H9 (cell line): ENCODE measurements at regions not wholly inside any gene's neighbourhood (a gene's known extent, or its start where the extent isn't known, plus 50 kb on each side); places are given as distances from the start of the nearest gene placed in this dataset.

Experiments
- DNase-seq: peaks from one replicate; pipeline ENCODE4 v3.0.0-alpha.2; 2017
- H2AFZ ChIP-seq: one replicate; pipeline ENCODE4 v1.6.1; 2013; ENCODE audit warnings: mild to moderate bottlenecking, low read length, control low read depth, moderate library complexity
- H2AK5ac ChIP-seq: 2 replicates; pipeline ENCODE4 v1.6.1; 2013; ENCODE audit warnings: low read length, control low read depth, mixed read lengths; ENCODE audit not compliant: insufficient read length
- H2BK120ac ChIP-seq: one replicate; pipeline ENCODE4 v1.6.1; 2013; ENCODE audit warnings: low read depth, mild to moderate bottlenecking, low read length, control low read depth, inconsistent platforms; ENCODE audit not compliant: poor library complexity, severe bottlenecking
- H2BK12ac ChIP-seq: 2 replicates; pipeline ENCODE4 v1.6.1; 2013; ENCODE audit warnings: low read length, control low read depth, mixed read lengths, low read depth; ENCODE audit not compliant: insufficient read length
- H2BK15ac ChIP-seq: 2 replicates; pipeline ENCODE4 v1.6.1; 2013; ENCODE audit warnings: low read depth, low read length, control low read depth
- H2BK20ac ChIP-seq: one replicate; pipeline ENCODE4 v1.6.1; 2013; ENCODE audit warnings: low read depth, mild to moderate bottlenecking, low read length, control low read depth, inconsistent platforms; ENCODE audit not compliant: poor library complexity, severe bottlenecking
- H2BK5ac ChIP-seq: 2 replicates; pipeline ENCODE4 v1.6.1; 2013; ENCODE audit warnings: low read length, control low read depth, mixed read lengths; ENCODE audit not compliant: insufficient read length
- H3K14ac ChIP-seq: 2 replicates; pipeline ENCODE4 v1.6.1; 2013; ENCODE audit warnings: low read length, control low read depth; ENCODE audit not compliant: insufficient read depth
- H3K18ac ChIP-seq: 2 replicates; pipeline ENCODE4 v1.6.1; 2013; ENCODE audit warnings: low read depth, mild to moderate bottlenecking, mixed read lengths, low read length, control low read depth; ENCODE audit not compliant: insufficient read length
- H3K23ac ChIP-seq: 2 replicates; pipeline ENCODE4 v1.6.1; 2013; ENCODE audit warnings: low read length, control low read depth, mixed read lengths, low read depth; ENCODE audit not compliant: insufficient read length
- H3K23me2 ChIP-seq: 2 replicates; pipeline ENCODE4 v1.6.1; 2013; ENCODE audit warnings: low read depth, mild to moderate bottlenecking, mixed read lengths, low read length, control low read depth; ENCODE audit not compliant: insufficient read length, poor library complexity, severe bottlenecking
- H3K27ac ChIP-seq: 2 replicates; pipeline ENCODE4 v1.5.1; 2013; ENCODE audit warnings: low read length, control low read depth, mixed read lengths, low read depth; ENCODE audit not compliant: insufficient read length
- H3K27me3 ChIP-seq: 2 replicates; pipeline ENCODE4 v1.6.1; 2013; ENCODE audit warnings: low read length, control low read depth, inconsistent platforms; ENCODE audit not compliant: insufficient read depth
- H3K4ac ChIP-seq: 2 replicates; pipeline ENCODE4 v1.6.1; 2013; ENCODE audit warnings: low read depth, mild to moderate bottlenecking, control low read depth, inconsistent platforms, low read length, moderate library complexity
- H3K4me1 ChIP-seq: 2 replicates; pipeline ENCODE4 v1.6.1; 2013; ENCODE audit warnings: low read length, control low read depth, inconsistent platforms; ENCODE audit not compliant: insufficient read depth
- H3K4me2 ChIP-seq: 2 replicates; pipeline ENCODE4 v1.6.1; 2013; ENCODE audit warnings: low read length, control low read depth, mixed read lengths; ENCODE audit not compliant: insufficient read length, insufficient read depth
- H3K56ac ChIP-seq: 2 replicates; pipeline ENCODE4 v1.6.1; 2013; ENCODE audit warnings: low read depth, mild to moderate bottlenecking, mixed read lengths, low read length, control low read depth; ENCODE audit not compliant: insufficient read length
- H3K79me1 ChIP-seq: 2 replicates; pipeline ENCODE4 v1.6.1; 2013; ENCODE audit warnings: low read depth, mild to moderate bottlenecking, moderate library complexity, low read length, control low read depth, inconsistent platforms; ENCODE audit not compliant: insufficient read depth, poor library complexity, severe bottlenecking
- H3K79me2 ChIP-seq: 2 replicates; pipeline ENCODE4 v1.6.1; 2013; ENCODE audit warnings: low read length, control low read depth, inconsistent platforms; ENCODE audit not compliant: insufficient read depth
- H3K9ac ChIP-seq: 2 replicates; pipeline ENCODE4 v1.6.1; 2013; ENCODE audit warnings: low read length, control low read depth, mixed read lengths; ENCODE audit not compliant: insufficient read length; ENCODE audit errors: extremely low read depth
- H3K9me3 ChIP-seq: one replicate; pipeline ENCODE4 v1.6.1; 2013; ENCODE audit warnings: low read depth, low read length, inconsistent platforms; ENCODE audit not compliant: control insufficient read depth
- H3T11ph ChIP-seq: one replicate; pipeline ENCODE4 v1.6.1; 2013; ENCODE audit warnings: mild to moderate bottlenecking, low read length, control low read depth, inconsistent platforms
- H4K20me1 ChIP-seq: one replicate; pipeline ENCODE4 v1.6.1; 2013; ENCODE audit not compliant: control insufficient read depth, insufficient read length, insufficient read depth
- H4K5ac ChIP-seq: 2 replicates; pipeline ENCODE4 v1.6.1; 2013; ENCODE audit warnings: low read depth, mild to moderate bottlenecking, mixed read lengths, low read length, control low read depth; ENCODE audit not compliant: insufficient read length
- H4K8ac ChIP-seq: replicated peaks from 2 replicates; pipeline ENCODE4 v1.6.1; 2013; ENCODE audit warnings: low read length, control low read depth, mixed read lengths, low read depth; ENCODE audit not compliant: insufficient read length
- H4K91ac ChIP-seq: 2 replicates; pipeline ENCODE4 v1.6.1; 2013; ENCODE audit warnings: low read depth, mild to moderate bottlenecking, moderate library complexity, mixed read lengths, low read length, control low read depth; ENCODE audit not compliant: insufficient read length
- H3K27ac Mint-ChIP-seq, 3 experiments: 2 replicates in 2 of 3; 3 replicates in 1 of 3; pipeline ENCODE4 v1.8.0; 2020 to 2021; ENCODE audit warnings: mixed read lengths in 3 of 3, mild to moderate bottlenecking in 1 of 3, moderate library complexity in 1 of 3
- H3K27me3 Mint-ChIP-seq: 2 replicates; pipeline ENCODE4 v1.8.0; 2021; ENCODE audit warnings: low read depth, mild to moderate bottlenecking, moderate library complexity, mixed read lengths
- H3K36me3 Mint-ChIP-seq, 3 experiments: 2 replicates in 2 of 3; 3 replicates in 1 of 3; pipeline ENCODE4 v1.8.0; 2020 to 2021; ENCODE audit warnings: low read depth in 3 of 3, mixed read lengths in 3 of 3; ENCODE audit not compliant: insufficient read depth in 1 of 3
- H3K4me1 Mint-ChIP-seq, 2 experiments: 2 replicates each; pipeline ENCODE4 v1.8.0; 2020; ENCODE audit warnings: mixed read lengths in 2 of 2
- H3K4me3 Mint-ChIP-seq, 2 experiments: 2 replicates in 1 of 2; 3 replicates in 1 of 2; pipeline ENCODE4 v1.8.0; 2020 to 2021; ENCODE audit warnings: mild to moderate bottlenecking in 2 of 2, mixed read lengths in 2 of 2, moderate library complexity in 1 of 2
- H3K9me3 Mint-ChIP-seq, 2 experiments: 2 replicates in 1 of 2; 3 replicates in 1 of 2; pipeline ENCODE4 v1.8.0; 2020; ENCODE audit warnings: mild to moderate bottlenecking in 2 of 2, mixed read lengths in 2 of 2, moderate library complexity in 1 of 2
- WGBS: extraction: QIAGEN DNeasy Blood & Tissue Kit; methylation state at CpG from one replicate; pipeline ENCODE4 v1.1.7; 2013; ENCODE audit warnings: missing lambda C conversion rate, low lambda C conversion rate, mixed read lengths; ENCODE audit not compliant: insufficient read length; ENCODE audit errors: extremely low coverage; 5-methylcytosine and 5-hydroxymethylcytosine counted together
- TF ChIP-seq, protein P1 (sequence below): fragments of 200-600 bp; sonication (generic); conservative IDR thresholded peaks from 3 replicates; pipeline ENCODE4 v1.8.0; 2021; ENCODE audit warnings: antibody characterized with exemption, mild to moderate bottlenecking

DNA sequence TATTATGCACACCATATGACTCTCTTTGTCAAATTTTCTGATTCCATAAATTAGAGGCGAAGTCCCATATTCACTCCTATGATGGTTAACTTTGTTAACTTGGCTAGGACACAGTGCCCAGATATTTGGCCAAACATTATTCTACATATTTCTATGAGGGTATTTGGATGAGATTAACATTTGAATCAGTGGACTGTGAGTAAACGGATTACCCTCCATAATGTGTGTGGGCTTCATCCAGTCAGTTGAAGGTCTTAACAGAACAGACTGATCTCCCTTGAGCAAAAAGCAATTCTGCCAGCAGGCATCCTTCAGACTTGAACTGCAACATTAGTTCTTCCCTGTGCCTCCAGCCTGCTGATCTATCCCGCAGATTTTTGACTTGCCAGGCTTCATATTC lies 69.9 kb downstream of the FZD4 start:
- H3K4me3 Mint-ChIP-seq: no peak overlapping the region
- H3K36me3 Mint-ChIP-seq: peaks cover 0 to 5% (median 1%) of the 10 kb centered on the region in 3 experiments; a peak in 4 of 7 replicates
- H3K27me3 Mint-ChIP-seq: no peaks in the 10 kb centered on the region; the same call in 1 of the 2 replicates
- Histone ChIP-seq H3K9ac (no peak overlapping the region), H4K20me1 (no peaks in the 10 kb centered on the region), H3K27me3 (no peaks in the 10 kb centered on the region), H3K56ac (no peak overlapping the region), H3K14ac (no peak overlapping the region), H3K4me2 (no peak overlapping the region), H2BK20ac (no peak overlapping the region), H3T11ph (no peak overlapping the region), H3K79me1 (no peaks in the 10 kb centered on the region), H3K79me2 (no peaks in the 10 kb centered on the region), H2BK5ac (no peak overlapping the region), H2BK120ac (no peak overlapping the region), H4K5ac (no peak overlapping the region), H2BK12ac (no peak overlapping the region), H3K23me2 (no peaks in the 10 kb centered on the region), H4K91ac (no peak overlapping the region), H3K18ac (no peak overlapping the region), H2BK15ac (no peak overlapping the region), H3K4ac (no peak overlapping the region), H3K9me3 (no peaks in the 10 kb centered on the region), H3K27ac (no peak overlapping the region), H2AK5ac (no peak overlapping the region), H4K8ac (no peak overlapping the region), H3K23ac (no peak overlapping the region), H3K4me1 (no peaks in the 10 kb centered on the region), H2AFZ (no peak overlapping the region)
- H3K4me1 Mint-ChIP-seq: peaks cover 3 to 6% of the 10 kb centered on the region in 2 experiments; a peak in 3 of 4 replicates
- no peak for DNase-seq
- peaks cover 3 to 7% of the 10 kb centered on the region in 2 experiments; a peak in 3 of 5 replicates for H3K9me3 Mint-ChIP-seq
- TF ChIP-seq, protein P1, sequence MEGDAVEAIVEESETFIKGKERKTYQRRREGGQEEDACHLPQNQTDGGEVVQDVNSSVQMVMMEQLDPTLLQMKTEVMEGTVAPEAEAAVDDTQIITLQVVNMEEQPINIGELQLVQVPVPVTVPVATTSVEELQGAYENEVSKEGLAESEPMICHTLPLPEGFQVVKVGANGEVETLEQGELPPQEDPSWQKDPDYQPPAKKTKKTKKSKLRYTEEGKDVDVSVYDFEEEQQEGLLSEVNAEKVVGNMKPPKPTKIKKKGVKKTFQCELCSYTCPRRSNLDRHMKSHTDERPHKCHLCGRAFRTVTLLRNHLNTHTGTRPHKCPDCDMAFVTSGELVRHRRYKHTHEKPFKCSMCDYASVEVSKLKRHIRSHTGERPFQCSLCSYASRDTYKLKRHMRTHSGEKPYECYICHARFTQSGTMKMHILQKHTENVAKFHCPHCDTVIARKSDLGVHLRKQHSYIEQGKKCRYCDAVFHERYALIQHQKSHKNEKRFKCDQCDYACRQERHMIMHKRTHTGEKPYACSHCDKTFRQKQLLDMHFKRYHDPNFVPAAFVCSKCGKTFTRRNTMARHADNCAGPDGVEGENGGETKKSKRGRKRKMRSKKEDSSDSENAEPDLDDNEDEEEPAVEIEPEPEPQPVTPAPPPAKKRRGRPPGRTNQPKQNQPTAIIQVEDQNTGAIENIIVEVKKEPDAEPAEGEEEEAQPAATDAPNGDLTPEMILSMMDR: no peak
- no CpG with 5 or more reads among the region's 3 CpGs for WGBS
- no peak overlapping the region for H3K27ac Mint-ChIP-seq
